ENCODE measurements at regions not wholly inside any gene's neighbourhood (a gene's known extent, or its start where the extent isn't known, plus 50 kb on each side); places are given as distances from the start of the nearest gene placed in this dataset.
"Not testable (repeated sequence)": the region's sequence is repeated elsewhere in the genome, so short reads cannot be mapped to it uniquely, and the experiment has no call there.

DNA sequence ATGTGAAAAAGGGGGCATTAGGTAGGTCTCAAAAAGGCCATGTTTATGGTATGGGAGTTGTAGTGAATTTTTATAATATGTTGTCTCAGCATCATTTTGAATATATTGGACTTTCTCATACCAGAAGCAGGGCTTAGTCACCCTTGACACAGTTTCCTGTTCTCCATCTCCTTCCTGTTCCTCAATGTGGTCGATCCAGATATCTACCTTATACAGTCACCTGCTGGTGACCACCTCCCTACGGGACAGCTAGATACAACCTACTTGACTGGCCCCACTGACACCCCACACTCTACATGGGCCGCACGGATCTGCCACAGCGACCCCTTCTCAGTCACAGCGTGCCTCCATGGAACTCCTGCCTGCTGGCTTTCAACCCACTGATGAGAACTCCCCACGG is 193.5 kb upstream of the ATP6AP2 start:
- TF ChIP-seq, protein P1, sequence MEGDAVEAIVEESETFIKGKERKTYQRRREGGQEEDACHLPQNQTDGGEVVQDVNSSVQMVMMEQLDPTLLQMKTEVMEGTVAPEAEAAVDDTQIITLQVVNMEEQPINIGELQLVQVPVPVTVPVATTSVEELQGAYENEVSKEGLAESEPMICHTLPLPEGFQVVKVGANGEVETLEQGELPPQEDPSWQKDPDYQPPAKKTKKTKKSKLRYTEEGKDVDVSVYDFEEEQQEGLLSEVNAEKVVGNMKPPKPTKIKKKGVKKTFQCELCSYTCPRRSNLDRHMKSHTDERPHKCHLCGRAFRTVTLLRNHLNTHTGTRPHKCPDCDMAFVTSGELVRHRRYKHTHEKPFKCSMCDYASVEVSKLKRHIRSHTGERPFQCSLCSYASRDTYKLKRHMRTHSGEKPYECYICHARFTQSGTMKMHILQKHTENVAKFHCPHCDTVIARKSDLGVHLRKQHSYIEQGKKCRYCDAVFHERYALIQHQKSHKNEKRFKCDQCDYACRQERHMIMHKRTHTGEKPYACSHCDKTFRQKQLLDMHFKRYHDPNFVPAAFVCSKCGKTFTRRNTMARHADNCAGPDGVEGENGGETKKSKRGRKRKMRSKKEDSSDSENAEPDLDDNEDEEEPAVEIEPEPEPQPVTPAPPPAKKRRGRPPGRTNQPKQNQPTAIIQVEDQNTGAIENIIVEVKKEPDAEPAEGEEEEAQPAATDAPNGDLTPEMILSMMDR (IDR thresholded peaks at IDR 0.05), result not testable (repeated sequence)
- TF ChIP-seq POLR2A (IDR thresholded peaks at IDR 0.05), result not testable (repeated sequence)

Data from adrenal gland (tissue), 5 donors.